WTC11 (cell line): ENCODE measurements at regions not wholly inside any gene's neighbourhood (a gene's known extent, or its start where the extent isn't known, plus 50 kb on each side); places are given as distances from the start of the nearest gene placed in this dataset.
A peak's percentile ranks its signal among the peaks of the same experiment; 100 is the strongest.

Experiments
- ATAC-seq: fragments of 200-7000 bp; cut with Tn5 transposase; 2 replicates; pipeline ENCODE4 v1.10.0; 2021; ENCODE audit warnings: mild to moderate bottlenecking, moderate library complexity
- CTCF ChIA-PET: fragments of 300-600 bp; sonication (Branson Sonifier 250); formaldehyde crosslinking; loops from one replicate; lab custom pipeline; 2021; ENCODE audit warnings: antibody characterized with exemption; lab: Charles Lee
- POLR2A ChIA-PET: fragments of 350-600 bp; sonication (Branson Sonifier 250); formaldehyde crosslinking; loops from one replicate; lab custom pipeline; 2021; ENCODE audit warnings: antibody characterized with exemption; lab: Charles Lee
- DNase-seq: peaks from one replicate; pipeline ENCODE4 v3.0.0; 2021; ENCODE audit warnings: low spot score
- H3K27ac Mint-ChIP-seq: 2 replicates; pipeline ENCODE4 v1.8.0; 2021; ENCODE audit warnings: mixed read lengths
- H3K27me3 Mint-ChIP-seq: 2 replicates; pipeline ENCODE4 v1.8.0; 2021; ENCODE audit warnings: low read depth, mild to moderate bottlenecking, moderate library complexity, mixed read lengths
- H3K36me3 Mint-ChIP-seq: 2 replicates; pipeline ENCODE4 v1.8.0; 2021; ENCODE audit warnings: mixed read lengths
- H3K4me1 Mint-ChIP-seq: 2 replicates; pipeline ENCODE4 v1.8.0; 2022; ENCODE audit warnings: mixed read lengths
- H3K4me3 Mint-ChIP-seq: 2 replicates; pipeline ENCODE4 v1.8.0; 2021; ENCODE audit warnings: mild to moderate bottlenecking, moderate library complexity, mixed read lengths
- H3K9me3 Mint-ChIP-seq: 2 replicates; pipeline ENCODE4 v1.8.0; 2021; ENCODE audit warnings: mixed read lengths
- AR ChIP-seq: fragments of 250-450 bp; sonication (Bioruptor Pico); IDR thresholded peaks from 2 replicates; pipeline ENCODE4 v1.9.0; 2021; ENCODE audit warnings: mild to moderate bottlenecking
- CBFB ChIP-seq: sonication (generic); formaldehyde crosslinking; IDR thresholded peaks from 2 replicates; pipeline ENCODE4 v1.8.1; 2022; ENCODE audit warnings: mild to moderate bottlenecking, low read depth, missing genetic modification reagents
- CREB1 ChIP-seq: sonication (generic); formaldehyde crosslinking; IDR thresholded peaks from 2 replicates; pipeline ENCODE4 v1.8.0; 2023; ENCODE audit warnings: mild to moderate bottlenecking, missing genetic modification reagents
- GABPB1 ChIP-seq: sonication (generic); formaldehyde crosslinking; IDR thresholded peaks from 2 replicates; pipeline ENCODE4 v1.8.1; 2023; ENCODE audit warnings: mild to moderate bottlenecking, missing genetic modification reagents
- IRF1 ChIP-seq: sonication (generic); formaldehyde crosslinking; IDR thresholded peaks from 2 replicates; pipeline ENCODE4 v1.8.0; 2023; ENCODE audit warnings: missing genetic modification reagents
- MLX ChIP-seq: sonication (generic); formaldehyde crosslinking; IDR thresholded peaks from 2 replicates; pipeline ENCODE4 v1.8.1; 2023; ENCODE audit warnings: mild to moderate bottlenecking, missing genetic modification reagents, moderate library complexity
- MXD4 ChIP-seq: fragments of 250-450 bp; sonication (Bioruptor Pico); IDR thresholded peaks from 2 replicates; pipeline ENCODE4 v1.8.0; 2021; ENCODE audit warnings: mild to moderate bottlenecking, moderate library complexity, borderline replicate concordance
- MYBL2 ChIP-seq: sonication (generic); formaldehyde crosslinking; IDR thresholded peaks from 2 replicates; pipeline ENCODE4 v1.8.1; 2023; ENCODE audit warnings: mild to moderate bottlenecking, moderate library complexity, missing genetic modification reagents
- SMAD4 ChIP-seq: sonication (generic); formaldehyde crosslinking; IDR thresholded peaks from 2 replicates; pipeline ENCODE4 v1.8.0; 2022; ENCODE audit warnings: mild to moderate bottlenecking, missing genetic modification reagents
- USF2 ChIP-seq: sonication (generic); formaldehyde crosslinking; IDR thresholded peaks from 2 replicates; pipeline ENCODE4 v1.8.1; 2023; ENCODE audit warnings: mild to moderate bottlenecking, missing genetic modification reagents, moderate library complexity
- ZBTB43 ChIP-seq: sonication (generic); formaldehyde crosslinking; IDR thresholded peaks from 2 replicates; pipeline ENCODE4 v1.8.1; 2023; ENCODE audit warnings: mild to moderate bottlenecking, missing genetic modification reagents
- ZNF219 ChIP-seq: sonication (generic); formaldehyde crosslinking; IDR thresholded peaks from 2 replicates; pipeline ENCODE4 v1.8.0; 2023; ENCODE audit warnings: missing genetic modification reagents, mild to moderate bottlenecking, borderline replicate concordance

- ChIA-PET POLR2A (no interaction called here), CTCF (interaction anchor here (0.6 to 1.9 kb wide), 14 partner anchors 33 to 924 kb away, joined by 3 to 14 read pairs (median 4); partner anchors contain the start of gene NFIL3)
- Mint-ChIP-seq H3K27me3 (no peaks in the 10 kb centered on the region), H3K36me3 (no peaks in the 10 kb centered on the region), H3K9me3 (no peaks in the 10 kb centered on the region), H3K27ac (no peak overlapping the region), H3K4me3 (no peak overlapping the region), H3K4me1 (peaks cover 33% of the 10 kb centered on the region)
- DNase-seq (no peak), ATAC-seq (no peak)
- TF ChIP-seq GABPB1 (CRISPR knock-in tag) (peak; percentile 40; the same call in 1 of the 2 replicates), CREB1 (CRISPR knock-in tag) (no peak), ZNF219 (0 out of 2 replicates have a peak, but pooled peaks have one; percentile 20)
These were observed 236.2 kb downstream of the SYK start for GRCh38 chr9:91037511-91038482.

- CTCF ChIA-PET = no interaction called here
- no peaks in the 10 kb centered on the region for H3K27me3 Mint-ChIP-seq
- ATAC-seq (no peak), DNase-seq (no peak)
- no peaks in the 10 kb centered on the region for H3K36me3 Mint-ChIP-seq
- no peak overlapping the region for H3K4me3 Mint-ChIP-seq
- TF ChIP-seq ZBTB43 (CRISPR knock-in tag) = no peak
- TF ChIP-seq CBFB (CRISPR knock-in tag) = no peak
- no peak for TF ChIP-seq SMAD4 (CRISPR knock-in tag)
- no peak for TF ChIP-seq MXD4 (CRISPR knock-in tag)
- TF ChIP-seq IRF1 (CRISPR knock-in tag) = no peak
- TF ChIP-seq MLX = no peak
- TF ChIP-seq MYBL2 (CRISPR knock-in tag) = no peak
- no peak for TF ChIP-seq AR (CRISPR knock-in tag)
- no peak overlapping the region for H3K27ac Mint-ChIP-seq
- POLR2A ChIA-PET = no interaction called here
- H3K9me3 Mint-ChIP-seq = no peaks in the 10 kb centered on the region
- peaks cover 34% of the 10 kb centered on the region for H3K4me1 Mint-ChIP-seq
These were observed 237.0 kb downstream of the SYK start for GRCh38 chr9:91038483-91039124.

GRCh38 chr9:91039125-91039834 is 237.7 kb downstream of the SYK start:
- ATAC-seq = no peak
- no peaks in the 10 kb centered on the region for H3K9me3 Mint-ChIP-seq

More at GRCh38 chr9:91039125-91039834, 237.7 kb downstream of the SYK start:
- H3K4me3 Mint-ChIP-seq = no peak overlapping the region
- no peak overlapping the region for H3K27ac Mint-ChIP-seq
- ChIA-PET CTCF (no interaction called here), POLR2A (no interaction called here)
- DNase-seq = no peak
- no peak for TF ChIP-seq USF2 (CRISPR knock-in tag)
- no peaks in the 10 kb centered on the region for H3K27me3 Mint-ChIP-seq
- no peaks in the 10 kb centered on the region for H3K36me3 Mint-ChIP-seq
- H3K4me1 Mint-ChIP-seq = peaks cover 34% of the 10 kb centered on the region
